Activated CD8-positive, alpha-beta T cell treated with anti-CD3 and anti-CD28 coated beads for 36 hours (primary cell): ENCODE measurements at regions not wholly inside any gene's neighbourhood (a gene's known extent, or its start where the extent isn't known, plus 50 kb on each side); places are given as distances from the start of the nearest gene placed in this dataset.

ENCODE experiments used
- ATAC-seq: fragments of 200-7000 bp; cut with Tn5 transposase; one replicate; pipeline ENCODE4 v1.10.0; 2021; ENCODE audit warnings: mild to moderate bottlenecking, moderate library complexity
- CTCF ChIA-PET: fragments of 350-600 bp; sonication (Branson Sonifier 250); formaldehyde crosslinking; loops from one replicate; lab custom pipeline; 2021; ENCODE audit warnings: antibody characterized with exemption; lab: Charles Lee
- POLR2A ChIA-PET: fragments of 350-600 bp; sonication (Branson Sonifier 250); formaldehyde crosslinking; loops from one replicate; lab custom pipeline; 2021; ENCODE audit warnings: antibody characterized with exemption; lab: Charles Lee
- DNase-seq: peaks from one replicate; pipeline ENCODE4 v3.0.0-alpha.2; 2020
- H3K27ac Mint-ChIP-seq: one replicate; pipeline ENCODE4 v1.8.0; 2021; ENCODE audit warnings: mild to moderate bottlenecking, mixed read lengths
- H3K27me3 Mint-ChIP-seq: one replicate; pipeline ENCODE4 v1.8.0; 2021; ENCODE audit warnings: mixed read lengths
- H3K36me3 Mint-ChIP-seq: one replicate; pipeline ENCODE4 v1.8.0; 2021; ENCODE audit warnings: low read depth, mixed read lengths
- H3K4me1 Mint-ChIP-seq: one replicate; pipeline ENCODE4 v1.8.0; 2021; ENCODE audit warnings: low read depth, mixed read lengths
- H3K4me3 Mint-ChIP-seq: one replicate; pipeline ENCODE4 v1.8.0; 2021; ENCODE audit warnings: mild to moderate bottlenecking, moderate library complexity, mixed read lengths
- H3K9me3 Mint-ChIP-seq: one replicate; pipeline ENCODE4 v1.8.0; 2021; ENCODE audit warnings: mixed read lengths
- intact Hi-C: fragments of 100-400 bp; cut with micrococcal nuclease; formaldehyde crosslinking; loops from one replicate; pipeline ENCODE4 v1.10.0; 2022
- TF ChIP-seq, protein P1 (sequence below): fragments of 200-600 bp; IDR thresholded peaks from one replicate; pipeline ENCODE4 v1.8.0; 2022; ENCODE audit warnings: antibody characterized with exemption, mild to moderate bottlenecking

DNA sequence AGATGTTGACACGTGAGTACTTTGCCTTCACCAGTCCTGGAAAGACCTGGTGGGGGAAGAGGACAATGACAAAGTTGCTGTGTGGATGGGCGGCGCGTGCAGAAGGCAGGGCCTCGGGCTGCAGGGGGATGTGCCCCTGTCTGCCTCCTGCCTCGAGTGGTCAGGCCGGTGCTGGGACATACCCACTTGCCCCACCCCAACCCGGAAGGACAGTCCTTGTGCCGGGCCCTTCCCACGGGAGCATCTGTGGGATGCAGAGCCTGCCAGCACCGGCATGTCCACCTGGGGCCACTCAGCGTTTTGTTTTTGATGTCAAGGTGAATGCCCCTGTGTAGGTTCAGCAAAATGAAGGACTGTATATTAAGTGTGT is 60.5 kb upstream of the BHLHE23 start:
- Mint-ChIP-seq H3K27ac (no peak overlapping the region), H3K27me3 (peaks cover 23% of the 10 kb centered on the region), H3K4me3 (no peak overlapping the region), H3K4me1 (peaks cover 3% of the 10 kb centered on the region), H3K9me3 (no peaks in the 10 kb centered on the region), H3K36me3 (no peaks in the 10 kb centered on the region)
- ChIA-PET CTCF (no interaction called here), POLR2A (no interaction called here)
- intact Hi-C loops = no loop called here
- ATAC-seq (no peak), DNase-seq (no peak)
- TF ChIP-seq, protein P1, sequence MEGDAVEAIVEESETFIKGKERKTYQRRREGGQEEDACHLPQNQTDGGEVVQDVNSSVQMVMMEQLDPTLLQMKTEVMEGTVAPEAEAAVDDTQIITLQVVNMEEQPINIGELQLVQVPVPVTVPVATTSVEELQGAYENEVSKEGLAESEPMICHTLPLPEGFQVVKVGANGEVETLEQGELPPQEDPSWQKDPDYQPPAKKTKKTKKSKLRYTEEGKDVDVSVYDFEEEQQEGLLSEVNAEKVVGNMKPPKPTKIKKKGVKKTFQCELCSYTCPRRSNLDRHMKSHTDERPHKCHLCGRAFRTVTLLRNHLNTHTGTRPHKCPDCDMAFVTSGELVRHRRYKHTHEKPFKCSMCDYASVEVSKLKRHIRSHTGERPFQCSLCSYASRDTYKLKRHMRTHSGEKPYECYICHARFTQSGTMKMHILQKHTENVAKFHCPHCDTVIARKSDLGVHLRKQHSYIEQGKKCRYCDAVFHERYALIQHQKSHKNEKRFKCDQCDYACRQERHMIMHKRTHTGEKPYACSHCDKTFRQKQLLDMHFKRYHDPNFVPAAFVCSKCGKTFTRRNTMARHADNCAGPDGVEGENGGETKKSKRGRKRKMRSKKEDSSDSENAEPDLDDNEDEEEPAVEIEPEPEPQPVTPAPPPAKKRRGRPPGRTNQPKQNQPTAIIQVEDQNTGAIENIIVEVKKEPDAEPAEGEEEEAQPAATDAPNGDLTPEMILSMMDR = no peak

DNA sequence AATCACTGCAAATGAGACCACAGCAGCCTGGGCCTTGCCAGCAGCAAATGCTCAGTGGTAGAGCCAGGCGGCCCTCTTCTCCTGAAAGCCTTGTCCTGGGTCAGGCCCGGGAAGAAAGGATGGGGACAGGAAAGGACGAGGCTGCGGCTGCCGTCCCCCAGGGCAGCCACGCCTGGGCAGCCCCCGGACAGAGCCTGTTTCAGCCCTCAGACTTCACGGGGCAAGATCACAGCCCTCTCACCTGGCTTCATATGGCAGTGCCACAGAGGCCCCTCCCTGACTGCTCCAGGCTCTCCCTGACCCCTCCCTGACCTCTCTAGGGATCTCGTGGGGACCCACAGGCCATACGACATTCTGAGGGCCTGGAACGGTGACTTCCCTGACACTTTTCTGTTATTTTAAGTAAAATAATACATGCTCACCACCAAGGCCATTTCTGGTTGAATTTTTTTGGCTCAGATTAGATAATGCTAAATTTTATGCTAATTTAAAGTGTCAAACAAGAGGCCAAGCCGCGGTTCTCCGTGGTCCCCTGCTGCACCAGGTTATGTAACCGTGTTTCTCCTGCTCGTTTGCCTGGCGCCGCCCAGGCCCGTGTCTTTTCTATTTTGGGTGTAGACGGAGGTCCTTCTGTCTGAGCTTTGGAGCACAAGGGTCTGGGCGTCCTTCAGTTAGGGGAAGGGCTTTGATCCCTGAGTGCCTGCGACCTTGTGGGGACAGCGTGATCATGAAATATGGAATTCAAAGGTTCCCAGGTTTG is 59.9 kb upstream of the BHLHE23 start:
- DNase-seq (no peak), ATAC-seq (no peak)
- intact Hi-C loops = no loop called here
- POLR2A ChIA-PET = no interaction called here
- Mint-ChIP-seq H3K27me3 (peaks cover 22% of the 10 kb centered on the region), H3K27ac (no peak overlapping the region), H3K36me3 (no peaks in the 10 kb centered on the region), H3K4me1 (peaks cover 2% of the 10 kb centered on the region), H3K4me3 (no peak overlapping the region), H3K9me3 (no peaks in the 10 kb centered on the region)
- CTCF ChIA-PET = no interaction called here
- TF ChIP-seq, protein P1 = no peak

DNA sequence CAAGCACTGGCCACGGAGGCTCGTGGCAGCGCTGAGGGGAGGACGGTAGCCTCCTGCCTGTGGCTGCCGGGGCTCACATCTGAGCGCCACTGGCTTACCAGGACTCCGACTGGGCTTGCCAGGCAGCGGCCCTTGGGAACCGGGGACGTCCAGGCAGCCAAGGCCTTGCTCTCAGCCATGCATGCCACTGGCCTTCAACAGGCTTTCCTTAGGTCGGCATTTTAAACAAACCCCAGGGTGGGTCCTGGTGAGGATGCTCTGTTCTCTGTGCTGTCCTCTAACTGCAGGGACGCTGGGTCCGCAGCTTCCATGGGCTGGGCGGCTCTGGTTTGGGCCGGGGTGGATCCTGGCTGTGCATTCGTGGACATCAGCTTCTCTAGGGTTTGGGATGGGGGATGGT is 59.1 kb upstream of the BHLHE23 start:
- Mint-ChIP-seq H3K4me1 (no peaks in the 10 kb centered on the region), H3K27ac (no peak overlapping the region), H3K9me3 (no peaks in the 10 kb centered on the region), H3K27me3 (peaks cover 20% of the 10 kb centered on the region), H3K36me3 (no peaks in the 10 kb centered on the region), H3K4me3 (no peak overlapping the region)
- TF ChIP-seq, protein P1 = no peak
- DNase-seq (no peak), ATAC-seq (no peak)
- intact Hi-C loops = no loop called here
- ChIA-PET CTCF (no interaction called here), POLR2A (no interaction called here)

DNA sequence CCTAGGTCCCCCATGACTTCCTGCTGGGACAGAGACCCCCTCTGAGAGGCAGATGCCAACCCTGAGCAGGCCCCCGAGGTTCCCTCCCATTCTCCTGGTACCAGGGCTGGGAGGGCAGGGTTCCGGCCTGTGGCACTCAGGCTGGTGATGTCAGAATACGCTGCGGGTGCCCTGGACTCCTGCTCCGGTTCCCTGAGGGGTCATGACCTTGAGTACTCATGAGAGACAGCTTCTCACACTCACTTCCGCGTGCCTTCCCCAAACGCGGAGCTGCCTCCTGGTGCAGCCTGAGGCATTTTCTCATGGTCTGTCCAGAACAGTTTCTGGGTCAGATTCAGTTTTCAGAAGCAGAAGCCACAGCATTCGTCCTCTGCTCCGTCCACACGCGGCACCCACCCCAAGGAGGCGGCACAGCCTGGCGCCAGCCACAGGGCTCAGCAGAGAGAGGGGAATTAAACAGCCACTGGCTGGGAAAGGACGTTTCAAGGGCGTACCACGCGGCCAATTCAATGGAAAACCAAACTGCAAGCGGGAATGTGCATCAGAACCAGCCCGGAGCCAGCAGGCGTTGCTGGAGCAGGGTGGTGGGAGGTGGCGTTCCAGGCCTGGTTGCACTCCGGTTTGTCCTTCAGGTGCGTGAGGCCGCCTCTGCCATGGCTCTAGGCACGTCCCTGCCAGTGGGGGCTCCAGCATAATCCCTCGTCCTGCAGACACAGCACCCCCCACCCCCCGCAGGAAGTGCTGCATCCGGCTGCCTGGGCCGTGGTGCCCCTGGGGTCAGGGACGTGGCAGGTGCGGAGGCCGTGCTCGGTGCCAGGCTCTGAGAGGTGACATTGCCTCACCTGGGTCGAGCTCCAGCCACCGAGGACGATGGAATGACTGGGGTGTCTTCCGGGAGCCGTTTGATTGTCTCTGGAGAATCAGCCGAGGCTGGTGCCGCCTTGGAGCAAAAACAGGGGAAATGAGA is 58.3 kb upstream of the BHLHE23 start:
- Mint-ChIP-seq H3K27me3 (peaks cover 16% of the 10 kb centered on the region), H3K4me1 (no peaks in the 10 kb centered on the region), H3K27ac (no peak overlapping the region), H3K9me3 (no peaks in the 10 kb centered on the region), H3K4me3 (no peak overlapping the region), H3K36me3 (no peaks in the 10 kb centered on the region)
- TF ChIP-seq, protein P1 = no peak
- ChIA-PET CTCF (no interaction called here), POLR2A (no interaction called here)
- ATAC-seq = no peak
- intact Hi-C loops = no loop called here
- DNase-seq = no peak

DNA sequence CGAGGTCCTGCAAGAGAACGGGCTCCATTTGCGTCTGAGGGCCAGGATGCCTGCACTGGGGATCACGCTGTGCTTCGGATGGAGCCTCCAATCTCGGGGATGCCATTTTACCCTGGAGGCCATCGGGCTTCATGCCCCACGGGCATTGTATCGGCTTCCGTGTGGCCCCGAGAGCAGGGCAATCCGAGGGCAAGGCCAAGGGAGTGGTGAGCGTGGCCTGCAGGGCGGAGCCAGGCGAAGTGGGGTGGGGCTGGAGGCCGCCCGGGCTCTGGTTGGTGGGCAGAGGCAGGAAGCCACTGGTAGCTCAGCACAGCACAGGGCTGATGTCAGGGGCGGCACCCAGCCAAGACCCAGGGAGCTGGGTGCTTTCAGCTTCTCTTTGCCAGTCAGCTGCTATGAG is 57.5 kb upstream of the BHLHE23 start:
- Mint-ChIP-seq H3K4me1 (no peaks in the 10 kb centered on the region), H3K36me3 (no peaks in the 10 kb centered on the region), H3K27ac (no peak overlapping the region), H3K4me3 (no peak overlapping the region), H3K27me3 (peaks cover 17% of the 10 kb centered on the region), H3K9me3 (no peaks in the 10 kb centered on the region)
- ChIA-PET POLR2A (no interaction called here), CTCF (no interaction called here)
- ATAC-seq = no peak
- no peak for DNase-seq
- intact Hi-C loops = no loop called here
- TF ChIP-seq, protein P1 = no peak
